ENCODE measurements at regions not wholly inside any gene's neighbourhood (a gene's known extent, or its start where the extent isn't known, plus 50 kb on each side); places are given as distances from the start of the nearest gene placed in this dataset.

DNA sequence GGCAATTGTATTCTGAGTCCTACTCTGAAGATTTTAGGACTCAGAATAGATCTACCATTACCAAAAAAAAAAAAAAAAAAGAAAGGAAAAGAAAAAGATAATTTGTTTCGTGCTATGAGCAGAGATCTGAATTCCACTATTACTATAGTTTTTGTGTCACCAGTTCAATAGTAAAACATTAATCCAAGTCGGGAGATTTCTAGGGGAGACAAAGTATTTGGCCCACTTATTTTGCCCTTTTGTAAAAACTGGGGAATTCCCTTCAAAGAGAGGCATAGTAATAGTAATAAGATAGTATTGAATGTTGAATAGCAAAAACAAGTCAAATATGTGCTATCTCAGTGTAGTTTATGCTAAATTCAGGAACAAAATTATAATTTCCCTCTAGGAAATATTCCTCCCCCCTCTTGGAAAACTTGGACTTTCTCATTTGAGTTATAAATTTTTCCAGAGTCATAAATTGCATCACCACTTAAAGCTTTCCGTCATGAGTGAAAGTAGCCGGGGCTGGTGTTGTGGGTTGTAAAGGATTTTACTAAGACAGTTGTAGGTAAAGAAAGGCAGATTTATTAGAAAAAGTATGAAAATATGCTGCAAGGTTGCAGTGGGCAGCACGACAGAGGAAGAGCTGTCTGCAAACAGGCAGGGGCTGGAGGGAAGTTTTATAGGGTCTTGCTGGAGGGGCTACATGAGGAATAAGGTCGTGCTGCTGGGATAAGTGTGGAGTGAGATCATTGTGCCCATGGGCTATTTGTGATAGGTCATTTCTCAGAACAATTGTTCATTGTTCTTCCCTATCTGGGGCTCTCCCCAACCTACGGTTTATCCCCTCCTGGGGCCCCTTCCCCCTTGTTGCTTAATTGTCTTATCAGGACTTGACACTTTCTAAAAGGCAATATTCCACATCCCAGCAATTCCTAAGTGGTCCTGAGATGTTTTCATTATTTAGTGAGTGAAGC lies 1009.9 kb downstream of the PLA2G4A start:
- peaks cover 2% of the 10 kb centered on the region for H3K9me3 ChIP-seq (ENCODE audit: insufficient read depth, low read length, severe bottlenecking)
- H3K27me3 ChIP-seq (ENCODE audit: insufficient read depth, low read length, poor library complexity): no peaks in the 10 kb centered on the region
- H3K9ac ChIP-seq (ENCODE audit: low read depth, low read length): no peak overlapping the region
- no peaks in the 10 kb centered on the region for H3K79me2 ChIP-seq (ENCODE audit: insufficient read depth, low read length)
- H3K4me1 ChIP-seq (ENCODE audit: insufficient read depth, low read length): no peaks in the 10 kb centered on the region
- no peak overlapping the region for H3K4me3 ChIP-seq (ENCODE audit: low read depth in 1 of 2, low read length in 2 of 2)
- DNase-seq (no peak), ATAC-seq (ENCODE audit: insufficient read depth, low read depth) (no peak)
- no peaks in the 10 kb centered on the region for H3K36me3 ChIP-seq (ENCODE audit: insufficient read depth, low read length)
- no peak overlapping the region for H3K4me2 ChIP-seq (ENCODE audit: insufficient read depth, low read length)
- no peak overlapping the region for H3K27ac ChIP-seq (ENCODE audit: low read length)
- no peak overlapping the region for H2AFZ ChIP-seq (ENCODE audit: low read depth, low read length)
- H4K20me1 ChIP-seq (ENCODE audit: insufficient read depth, low read length): no peaks in the 10 kb centered on the region
- no peak for TF ChIP-seq EZH2 (IDR thresholded peaks at IDR 0.05; ENCODE audit: borderline replicate concordance, low read depth, low read length, severe bottlenecking)
- TF ChIP-seq, protein P1, sequence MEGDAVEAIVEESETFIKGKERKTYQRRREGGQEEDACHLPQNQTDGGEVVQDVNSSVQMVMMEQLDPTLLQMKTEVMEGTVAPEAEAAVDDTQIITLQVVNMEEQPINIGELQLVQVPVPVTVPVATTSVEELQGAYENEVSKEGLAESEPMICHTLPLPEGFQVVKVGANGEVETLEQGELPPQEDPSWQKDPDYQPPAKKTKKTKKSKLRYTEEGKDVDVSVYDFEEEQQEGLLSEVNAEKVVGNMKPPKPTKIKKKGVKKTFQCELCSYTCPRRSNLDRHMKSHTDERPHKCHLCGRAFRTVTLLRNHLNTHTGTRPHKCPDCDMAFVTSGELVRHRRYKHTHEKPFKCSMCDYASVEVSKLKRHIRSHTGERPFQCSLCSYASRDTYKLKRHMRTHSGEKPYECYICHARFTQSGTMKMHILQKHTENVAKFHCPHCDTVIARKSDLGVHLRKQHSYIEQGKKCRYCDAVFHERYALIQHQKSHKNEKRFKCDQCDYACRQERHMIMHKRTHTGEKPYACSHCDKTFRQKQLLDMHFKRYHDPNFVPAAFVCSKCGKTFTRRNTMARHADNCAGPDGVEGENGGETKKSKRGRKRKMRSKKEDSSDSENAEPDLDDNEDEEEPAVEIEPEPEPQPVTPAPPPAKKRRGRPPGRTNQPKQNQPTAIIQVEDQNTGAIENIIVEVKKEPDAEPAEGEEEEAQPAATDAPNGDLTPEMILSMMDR (IDR thresholded peaks at IDR 0.05; ENCODE audit: borderline replicate concordance, extremely low read depth, low read length, poor library complexity, severe bottlenecking): no peak

DNA sequence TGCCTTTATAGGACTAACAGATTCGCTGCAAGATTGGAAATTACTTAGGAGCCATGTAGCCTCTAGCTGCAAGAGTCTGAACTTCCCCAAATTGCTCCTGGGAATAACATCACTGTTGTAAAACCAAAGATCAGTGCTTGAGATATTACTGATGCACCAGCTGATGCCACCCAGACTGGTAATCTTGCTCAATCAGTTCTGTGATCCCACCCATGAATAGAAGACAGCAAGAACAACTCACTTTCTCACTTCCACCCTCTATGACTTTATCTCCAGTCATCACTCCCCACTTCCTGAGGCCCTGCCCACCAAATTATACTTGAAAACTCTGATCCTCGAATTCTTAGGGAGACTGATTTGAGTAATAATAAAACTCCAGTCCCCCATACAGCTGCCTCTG lies 1011.1 kb downstream of the PLA2G4A start:
- H3K4me2 ChIP-seq (ENCODE audit: insufficient read depth, low read length): no peak overlapping the region
- no peak overlapping the region for H3K27ac ChIP-seq (ENCODE audit: low read length)
- H3K27me3 ChIP-seq (ENCODE audit: insufficient read depth, low read length, poor library complexity): no peaks in the 10 kb centered on the region
- H2AFZ ChIP-seq (ENCODE audit: low read depth, low read length): no peak overlapping the region
- DNase-seq (no peak), ATAC-seq (ENCODE audit: insufficient read depth, low read depth) (no peak)
- H3K4me3 ChIP-seq (ENCODE audit: low read depth in 1 of 2, low read length in 2 of 2): no peak overlapping the region
- no peaks in the 10 kb centered on the region for H3K36me3 ChIP-seq (ENCODE audit: insufficient read depth, low read length)
- H3K79me2 ChIP-seq (ENCODE audit: insufficient read depth, low read length): no peaks in the 10 kb centered on the region
- H3K4me1 ChIP-seq (ENCODE audit: insufficient read depth, low read length): no peaks in the 10 kb centered on the region
- H4K20me1 ChIP-seq (ENCODE audit: insufficient read depth, low read length): no peaks in the 10 kb centered on the region
- peaks cover 2% of the 10 kb centered on the region for H3K9me3 ChIP-seq (ENCODE audit: insufficient read depth, low read length, severe bottlenecking)
- TF ChIP-seq, protein P1 (IDR thresholded peaks at IDR 0.05; ENCODE audit: borderline replicate concordance, extremely low read depth, low read length, poor library complexity, severe bottlenecking): no peak
- TF ChIP-seq EZH2 (IDR thresholded peaks at IDR 0.05; ENCODE audit: borderline replicate concordance, low read depth, low read length, severe bottlenecking): no peak
- no peak overlapping the region for H3K9ac ChIP-seq (ENCODE audit: low read depth, low read length)

DNA sequence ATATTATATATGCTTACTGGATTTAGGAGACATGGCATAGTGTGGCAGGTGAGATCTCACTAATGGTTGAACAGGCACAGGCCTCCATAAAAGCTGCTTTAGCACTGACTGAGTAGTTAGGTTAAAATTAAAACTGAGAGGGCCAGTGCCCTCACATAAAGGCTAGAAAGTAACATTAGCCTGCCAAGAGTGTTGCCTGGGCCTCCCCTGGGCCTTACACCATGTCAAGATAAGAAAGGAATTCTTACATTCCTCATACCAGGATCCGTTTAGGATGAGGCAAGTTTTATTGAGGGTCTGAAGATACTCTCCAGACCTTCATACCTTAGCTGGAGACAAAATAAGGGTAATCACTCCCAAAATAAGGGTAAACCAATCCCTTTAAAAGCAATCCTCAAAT lies 1011.8 kb downstream of the PLA2G4A start:
- Histone ChIP-seq H3K27me3 (ENCODE audit: insufficient read depth, low read length, poor library complexity) (no peaks in the 10 kb centered on the region), H3K4me1 (ENCODE audit: insufficient read depth, low read length) (no peaks in the 10 kb centered on the region), H3K4me3 (ENCODE audit: low read depth in 1 of 2, low read length in 2 of 2) (no peak overlapping the region), H4K20me1 (ENCODE audit: insufficient read depth, low read length) (no peaks in the 10 kb centered on the region), H3K27ac (ENCODE audit: low read length) (no peak overlapping the region), H3K9ac (ENCODE audit: low read depth, low read length) (no peak overlapping the region), H3K79me2 (ENCODE audit: insufficient read depth, low read length) (no peaks in the 10 kb centered on the region), H3K4me2 (ENCODE audit: insufficient read depth, low read length) (no peak overlapping the region), H3K36me3 (ENCODE audit: insufficient read depth, low read length) (no peaks in the 10 kb centered on the region), H2AFZ (ENCODE audit: low read depth, low read length) (no peak overlapping the region), H3K9me3 (ENCODE audit: insufficient read depth, low read length, severe bottlenecking) (peaks cover 2% of the 10 kb centered on the region)
- TF ChIP-seq, protein P1 (IDR thresholded peaks at IDR 0.05; ENCODE audit: borderline replicate concordance, extremely low read depth, low read length, poor library complexity, severe bottlenecking): no peak
- TF ChIP-seq EZH2 (IDR thresholded peaks at IDR 0.05; ENCODE audit: borderline replicate concordance, low read depth, low read length, severe bottlenecking): no peak
- ATAC-seq (ENCODE audit: insufficient read depth, low read depth): no peak
- no peak for DNase-seq
